Pancreas (tissue), 10 donors: ENCODE measurements at regions not wholly inside any gene's neighbourhood (a gene's known extent, or its start where the extent isn't known, plus 50 kb on each side); places are given as distances from the start of the nearest gene placed in this dataset.

Experiments
- ATAC-seq, 4 donors: fragments of 200-7000 bp; cut with Tn5 transposase; one replicate each; pipeline versions ENCODE4 v1.8.0 to v1.9.1; 2020; ENCODE audit warnings: mild to moderate bottlenecking in 4 of 4, moderate library complexity in 4 of 4
- DNase-seq, 6 donors: peaks; one replicate each; pipeline ENCODE4 v3.0.0-alpha.2; 2020
- FAIRE-seq: peaks from 2 replicates; lab custom pipeline; 2012; peaks lifted over from hg19 to GRCh38; lab: Jason Lieb, UNC
- H3K27ac ChIP-seq, 4 donors: fragments of 200-600 bp; sonication (generic); 1 replicate in 3 of 4; 2 replicates in 1 of 4; pipeline versions ENCODE4 v1.5.0 to v1.8.0; 2020
- H3K27me3 ChIP-seq, 4 donors: fragments of 200-600 bp; one replicate each; pipeline ENCODE4 v1.8.0; 2021
- H3K36me3 ChIP-seq, 3 donors: fragments of 200-600 bp; sonication (generic) in 1 of 3; one replicate each; pipeline versions ENCODE4 v1.5.0 to v1.8.0; 2020 to 2021
- H3K4me1 ChIP-seq, 3 donors: fragments of 200-600 bp; one replicate each; pipeline ENCODE4 v1.8.0; 2021
- H3K4me3 ChIP-seq, 4 donors: fragments of 200-600 bp; sonication (generic) in 2 of 4; one replicate each; pipeline versions ENCODE4 v1.5.0 to v1.8.0; 2020 to 2021
- H3K9me3 ChIP-seq, 4 donors: fragments of 200-600 bp; one replicate each; pipeline ENCODE4 v1.8.0; 2021
- WGBS, 2 donors: extraction: QIAGEN DNeasy Blood & Tissue Kit; methylation state at CpG; one replicate each; pipeline ENCODE4 v1.1.7; 2013; 5-methylcytosine and 5-hydroxymethylcytosine counted together
- intact Hi-C, 3 donors: fragments of 100-400 bp; cut with DNase I; formaldehyde crosslinking; loops; one replicate each; pipeline versions ENCODE4 v1.11.1 to v1.14.2; 2022
- TF ChIP-seq, protein P1 (sequence below), 4 donors: fragments of 200-600 bp; sonication (generic) in 3 of 4; IDR thresholded peaks; one replicate each; pipeline versions ENCODE4 v1.5.0 to v1.8.0; 2021; ENCODE audit warnings: antibody characterized with exemption in 4 of 4
- donor health status: healthy with polysubstance abuse.
- donor health status: DM: no; HTN: no; CAD: no; lungs with moderate emphysema.
- donor health status: DM: no; HTN: no; CAD: no.
- donor health status: control.
- donor health status: control.
- donor health status: Bipolar disorder and iron deficiency.
- donor health status: DM: yes; HTN: yes; CAD: no.
- donor health status: DM: no; HTN: no; CAD: no.
- donor health status: DM: no; HTN: no; CAD: no.
- donor health status: DM: yes; HTN: yes; CAD: no.

DNA sequence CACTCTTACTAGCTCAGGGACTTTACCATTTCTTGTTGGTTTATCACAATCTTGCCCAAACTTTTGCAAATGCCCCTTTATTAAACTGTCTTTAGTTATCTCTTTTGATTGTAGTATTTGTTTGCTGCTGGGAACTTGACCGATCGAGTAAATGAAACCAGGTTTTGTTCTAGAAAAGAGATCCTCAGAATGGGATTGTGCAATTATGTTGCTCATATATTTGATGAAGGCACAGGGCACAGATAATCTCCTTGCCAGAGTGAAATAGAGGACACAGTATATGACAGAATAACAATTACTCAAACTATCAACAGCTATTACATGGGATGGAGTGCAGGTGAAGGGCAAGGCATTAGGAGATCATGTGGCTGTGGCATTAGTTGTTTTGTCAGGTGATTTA lies 216.6 kb upstream of the RASGRP1 start:
- no peak for DNase-seq
- no peak for ATAC-seq
- H3K9me3 ChIP-seq = no peaks in the 10 kb centered on the region
- H3K36me3 ChIP-seq = no peaks in the 10 kb centered on the region
- intact Hi-C loops = no loop called here
- H3K27me3 ChIP-seq = no peaks in the 10 kb centered on the region
- FAIRE-seq = no peak
- H3K4me3 ChIP-seq = no peak overlapping the region
- 35 to 47% methylated on average over 2 of the region's 2 CpGs for WGBS, 2 donors
- no peak overlapping the region for H3K27ac ChIP-seq
- TF ChIP-seq, protein P1, sequence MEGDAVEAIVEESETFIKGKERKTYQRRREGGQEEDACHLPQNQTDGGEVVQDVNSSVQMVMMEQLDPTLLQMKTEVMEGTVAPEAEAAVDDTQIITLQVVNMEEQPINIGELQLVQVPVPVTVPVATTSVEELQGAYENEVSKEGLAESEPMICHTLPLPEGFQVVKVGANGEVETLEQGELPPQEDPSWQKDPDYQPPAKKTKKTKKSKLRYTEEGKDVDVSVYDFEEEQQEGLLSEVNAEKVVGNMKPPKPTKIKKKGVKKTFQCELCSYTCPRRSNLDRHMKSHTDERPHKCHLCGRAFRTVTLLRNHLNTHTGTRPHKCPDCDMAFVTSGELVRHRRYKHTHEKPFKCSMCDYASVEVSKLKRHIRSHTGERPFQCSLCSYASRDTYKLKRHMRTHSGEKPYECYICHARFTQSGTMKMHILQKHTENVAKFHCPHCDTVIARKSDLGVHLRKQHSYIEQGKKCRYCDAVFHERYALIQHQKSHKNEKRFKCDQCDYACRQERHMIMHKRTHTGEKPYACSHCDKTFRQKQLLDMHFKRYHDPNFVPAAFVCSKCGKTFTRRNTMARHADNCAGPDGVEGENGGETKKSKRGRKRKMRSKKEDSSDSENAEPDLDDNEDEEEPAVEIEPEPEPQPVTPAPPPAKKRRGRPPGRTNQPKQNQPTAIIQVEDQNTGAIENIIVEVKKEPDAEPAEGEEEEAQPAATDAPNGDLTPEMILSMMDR (IDR thresholded peaks at IDR 0.05) = no peak
- no peaks in the 10 kb centered on the region for H3K4me1 ChIP-seq

DNA sequence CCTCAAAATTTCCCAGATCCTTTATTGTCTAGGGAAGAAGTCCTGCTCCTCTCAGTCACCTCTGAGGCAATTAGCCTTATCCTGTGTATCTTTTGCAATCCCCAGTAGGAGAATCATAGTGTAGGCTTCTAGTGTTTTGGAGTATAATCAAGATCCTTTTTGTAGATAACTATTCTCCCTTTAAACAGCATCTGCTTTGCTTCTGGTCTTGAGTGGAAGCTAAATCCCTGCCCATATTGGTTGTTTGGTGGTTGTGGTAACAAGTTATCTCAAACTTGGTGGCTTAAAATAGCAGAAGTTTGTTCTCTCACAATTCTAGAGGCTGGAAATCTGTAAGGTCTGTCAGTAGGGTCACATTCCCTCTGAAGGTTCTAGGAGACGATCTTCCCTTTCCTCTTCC lies 217.5 kb upstream of the RASGRP1 start:
- intact Hi-C loops = no loop called here
- no peaks in the 10 kb centered on the region for H3K4me1 ChIP-seq
- no peaks in the 10 kb centered on the region for H3K9me3 ChIP-seq
- TF ChIP-seq, protein P1 (IDR thresholded peaks at IDR 0.05) = no peak
- ATAC-seq (no peak), DNase-seq (no peak), FAIRE-seq (no peak)
- H3K4me3 ChIP-seq = no peak overlapping the region
- 67 to 85% methylated on average over 1 of the region's 1 CpG for WGBS, 2 donors
- H3K27ac ChIP-seq = no peak overlapping the region
- no peaks in the 10 kb centered on the region for H3K36me3 ChIP-seq
- H3K27me3 ChIP-seq = no peaks in the 10 kb centered on the region

DNA sequence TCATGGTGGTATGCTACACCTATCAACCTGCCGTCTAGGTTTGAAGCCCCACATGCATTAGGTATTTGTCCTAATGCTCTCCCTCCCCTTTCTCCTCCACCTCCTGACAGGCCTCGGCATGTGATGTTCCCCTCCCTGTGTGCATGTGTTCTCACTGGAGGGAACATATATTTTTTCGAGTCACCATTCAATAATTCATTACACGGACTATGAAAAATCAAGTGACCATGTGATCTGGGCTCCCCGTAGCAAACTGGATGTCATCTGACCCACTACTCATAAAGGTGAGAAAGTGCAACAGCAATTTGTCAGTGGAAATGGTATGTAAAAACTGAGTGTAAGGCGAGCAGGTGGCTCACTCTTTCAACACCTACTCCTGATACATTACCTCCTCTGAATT lies 224.3 kb upstream of the RASGRP1 start:
- FAIRE-seq = no peak
- intact Hi-C loops = no loop called here

DNA sequence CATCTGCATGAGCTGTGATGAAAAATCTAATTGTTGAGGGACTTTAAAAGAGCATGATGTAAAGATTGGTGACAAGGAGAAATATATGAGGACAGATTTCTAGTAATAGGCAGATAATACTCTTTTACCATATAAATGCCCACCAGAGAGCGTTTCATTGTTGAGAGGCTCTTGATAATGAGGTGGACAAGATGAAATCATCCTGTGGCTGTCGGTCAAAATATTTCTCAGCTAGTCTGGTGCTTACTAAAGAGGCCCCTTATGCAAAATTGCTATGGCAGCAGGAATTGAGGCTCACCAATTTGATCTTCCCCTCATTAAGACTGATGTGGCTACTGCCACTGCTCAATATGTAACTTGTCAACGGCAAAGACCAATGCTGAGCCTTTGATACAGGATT lies 225.0 kb upstream of the RASGRP1 start:
- Histone ChIP-seq H3K27me3 (no peaks in the 10 kb centered on the region), H3K27ac (no peak overlapping the region), H3K36me3 (no peaks in the 10 kb centered on the region), H3K4me3 (no peak overlapping the region), H3K4me1 (no peaks in the 10 kb centered on the region), H3K9me3 (no peaks in the 10 kb centered on the region)
- FAIRE-seq = no peak
- DNase-seq = no peak
- intact Hi-C loops = no loop called here
- no peak for ATAC-seq
- WGBS, 2 donors = 78 to 80% methylated on average over 3 of the region's 3 CpGs
- TF ChIP-seq, protein P1 (IDR thresholded peaks at IDR 0.05) = no peak

More for the DNA sequence above, 224.3 kb upstream of the RASGRP1 start:
- Histone ChIP-seq H3K36me3 (no peaks in the 10 kb centered on the region), H3K27ac (no peak overlapping the region), H3K9me3 (no peaks in the 10 kb centered on the region), H3K4me1 (no peaks in the 10 kb centered on the region), H3K27me3 (no peaks in the 10 kb centered on the region), H3K4me3 (no peak overlapping the region)
- no peak for DNase-seq
- TF ChIP-seq, protein P1 (IDR thresholded peaks at IDR 0.05) = no peak
- no peak for ATAC-seq
- 74 to 77% methylated on average over 6 of the region's 6 CpGs for WGBS, 2 donors

DNA sequence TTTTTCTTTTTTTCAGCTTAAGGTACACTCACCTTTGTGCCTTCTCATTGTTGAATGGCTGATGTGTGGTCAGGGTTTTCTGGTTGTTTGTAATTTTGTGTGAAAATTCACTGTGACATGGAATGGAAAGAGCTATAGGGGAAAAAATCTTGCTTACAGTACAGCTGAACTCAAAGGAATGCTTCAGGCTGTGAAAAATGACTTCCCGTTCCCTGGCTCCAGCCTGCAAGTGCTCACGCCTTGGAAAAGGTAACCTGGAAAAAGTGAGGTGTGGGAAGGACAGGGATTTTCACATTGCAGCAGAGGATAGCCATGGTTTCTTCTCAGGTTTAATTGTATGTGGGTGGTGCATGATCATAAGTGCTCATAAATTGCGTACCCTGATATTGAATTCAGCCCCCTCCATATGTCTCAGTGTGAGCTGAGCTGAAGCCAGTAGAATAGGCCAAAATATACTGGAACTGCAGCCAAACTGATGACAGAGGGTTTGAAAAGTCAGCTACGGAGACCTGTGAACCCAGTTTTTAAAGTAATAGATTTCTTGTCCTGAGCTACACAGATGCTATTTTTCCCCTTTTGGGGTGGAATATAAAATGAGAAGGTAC lies 228.7 kb upstream of the RASGRP1 start:
- Histone ChIP-seq H3K36me3 (no peaks in the 10 kb centered on the region), H3K4me3 (no peak overlapping the region), H3K9me3 (no peaks in the 10 kb centered on the region), H3K27me3 (no peaks in the 10 kb centered on the region), H3K27ac (no peak overlapping the region), H3K4me1 (no peaks in the 10 kb centered on the region)
- WGBS, 2 donors = 53 to 56% methylated on average over 4 of the region's 4 CpGs
- DNase-seq (no peak), ATAC-seq (no peak), FAIRE-seq (no peak)
- TF ChIP-seq, protein P1 (IDR thresholded peaks at IDR 0.05) = no peak
- intact Hi-C loops = no loop called here
